ENCODE measurements at regions not wholly inside any gene's neighbourhood (a gene's known extent, or its start where the extent isn't known, plus 50 kb on each side); places are given as distances from the start of the nearest gene placed in this dataset.

- Histone ChIP-seq H3K27ac (ENCODE audit: low read depth, low read length) (no peak overlapping the region), H3K36me3 (ENCODE audit: control insufficient read depth in 1 of 2, insufficient read depth in 2 of 2, low read length in 2 of 2) (no peaks in the 10 kb centered on the region), H3K9me2 (ENCODE audit: insufficient read depth) (no peaks in the 10 kb centered on the region), H3K4me2 (ENCODE audit: low read length) (no peak overlapping the region), H2AFZ (ENCODE audit: low read depth, low read length, poor library complexity, severe bottlenecking) (no peak overlapping the region), H3K4me3 (replicated peaks in 1 of 2; ENCODE audit: low read depth in 1 of 2, low read length in 2 of 2) (no peak overlapping the region), H3K9me3 (ENCODE audit: control insufficient read depth in 1 of 2, insufficient read depth in 1 of 2, low read depth in 1 of 2, low read length in 2 of 2) (peaks cover 47 to 48% of the 10 kb centered on the region in 2 experiments; a peak in 2 of 4 replicates), H3K4me1 (ENCODE audit: control insufficient read depth in 1 of 2, insufficient read depth in 2 of 2, low read length in 2 of 2) (no peaks in the 10 kb centered on the region), H3K9ac (ENCODE audit: low read length) (no peak overlapping the region), H3K79me2 (ENCODE audit: insufficient read depth, low read length) (no peaks in the 10 kb centered on the region), H3K27me3 (ENCODE audit: insufficient read depth, low read length) (no peaks in the 10 kb centered on the region), H4K20me1 (ENCODE audit: insufficient read depth) (no peaks in the 10 kb centered on the region)
- ATAC-seq (no peak), DNase-seq (ENCODE audit: low read depth, low spot score) (no peak)
- CTCF ChIA-PET = no interaction called here
- POLR2A ChIA-PET = no interaction called here
- intact Hi-C loops (cut with micrococcal nuclease) = no loop called here
- RAD21 ChIA-PET (ENCODE audit: low non-redundant PET in 1 of 2, low total read pairs in 2 of 2, uncharacterized antibody in 2 of 2, unreplicated experiment in 2 of 2) = no interaction called here
- TF ChIP-seq FOSL1 (IDR thresholded peaks at IDR 0.05; ENCODE audit: low read depth) = no peak
- no peak for TF ChIP-seq POLR2AphosphoS5 (IDR thresholded peaks at IDR 0.05; ENCODE audit: low read depth, low read length)
- no peak for TF ChIP-seq RAD21 (IDR thresholded peaks at IDR 0.05; ENCODE audit: low read depth)
- TF ChIP-seq CTCF (IDR thresholded peaks at IDR 0.05 in 2 of 3, conservative IDR thresholded peaks at IDR 0.05 in 1 of 3; ENCODE audit: borderline replicate concordance in 1 of 3, insufficient read depth in 1 of 3, low read depth in 2 of 3, low read length in 2 of 3) = no peak
- no peak for TF ChIP-seq ATF3 (IDR thresholded peaks at IDR 0.05)
- TF ChIP-seq JUND (IDR thresholded peaks at IDR 0.05) = no peak
- TF ChIP-seq ZNF274 (IDR thresholded peaks at IDR 0.05; ENCODE audit: low read depth, low read length) = no peak
- TF ChIP-seq CEBPB (IDR thresholded peaks at IDR 0.05; ENCODE audit: low read depth) = no peak
- no peak for TF ChIP-seq CBX3 (IDR thresholded peaks at IDR 0.05; ENCODE audit: low read depth)
- TF ChIP-seq ZFX (IDR thresholded peaks at IDR 0.05) = no peak
- TF ChIP-seq EZH2 (IDR thresholded peaks at IDR 0.05) = no peak
- no peak for TF ChIP-seq REST (IDR thresholded peaks at IDR 0.05; ENCODE audit: low read depth)
- no peak for TF ChIP-seq ELF1 (IDR thresholded peaks at IDR 0.05; ENCODE audit: borderline replicate concordance, low read depth)
- BruUV-seq (replicated peaks) = no TSS peak
These were observed 1018.1 kb downstream of the XPNPEP1 start for GRCh38 chr10:108905171-108905570.

Measured in HCT116 (cell line).